Fibroblast of skin of right quadriceps (primary cell): ENCODE measurements at regions not wholly inside any gene's neighbourhood (a gene's known extent, or its start where the extent isn't known, plus 50 kb on each side); places are given as distances from the start of the nearest gene placed in this dataset.
"Not testable (repeated sequence)": the region's sequence is repeated elsewhere in the genome, so short reads cannot be mapped to it uniquely, and the experiment has no call there.

Source experiments
- DNase-seq: peaks from one replicate; pipeline ENCODE4 v3.0.0-alpha.2; 2013

DNA sequence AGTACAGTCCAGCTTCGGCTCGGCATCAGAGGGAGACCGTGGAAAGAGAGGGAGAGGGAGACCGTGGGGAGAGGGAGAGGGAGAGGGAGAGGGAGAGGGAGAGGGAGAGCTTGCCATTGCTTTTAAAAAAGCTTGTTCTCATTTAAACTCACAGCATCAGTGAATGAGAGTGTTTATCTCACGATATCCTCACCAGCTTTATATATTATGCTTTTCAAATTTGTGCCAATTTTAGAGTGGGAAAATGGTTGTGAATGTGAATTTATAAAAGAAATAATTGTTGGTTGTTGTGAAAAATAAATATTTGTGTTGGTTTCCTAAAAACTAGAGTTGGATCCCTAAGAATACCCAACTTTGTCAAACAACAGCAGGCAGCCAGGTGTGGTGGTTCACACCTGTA, 170.1 kb downstream of the NRN1 start:
- DNase-seq: not testable (repeated sequence)

DNA sequence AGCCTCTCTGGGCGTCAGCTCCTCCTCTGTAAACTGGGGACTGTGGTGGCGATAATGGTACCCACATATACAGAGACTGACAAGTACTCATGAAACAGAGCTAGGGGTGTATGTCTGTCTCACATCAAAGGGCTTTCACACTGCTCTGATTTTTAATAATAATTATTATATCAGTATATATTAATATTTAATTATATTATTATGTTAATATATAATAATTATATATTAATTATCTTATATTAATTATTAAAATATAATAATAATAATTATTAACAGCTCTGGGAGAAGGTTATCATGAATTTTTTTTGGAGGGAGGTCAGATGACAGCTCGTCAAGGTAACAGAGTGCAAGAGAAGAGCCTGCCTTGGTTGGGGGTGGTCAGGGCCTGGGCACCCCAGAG, 173.6 kb downstream of the NRN1 start:
- no peak for DNase-seq

DNA sequence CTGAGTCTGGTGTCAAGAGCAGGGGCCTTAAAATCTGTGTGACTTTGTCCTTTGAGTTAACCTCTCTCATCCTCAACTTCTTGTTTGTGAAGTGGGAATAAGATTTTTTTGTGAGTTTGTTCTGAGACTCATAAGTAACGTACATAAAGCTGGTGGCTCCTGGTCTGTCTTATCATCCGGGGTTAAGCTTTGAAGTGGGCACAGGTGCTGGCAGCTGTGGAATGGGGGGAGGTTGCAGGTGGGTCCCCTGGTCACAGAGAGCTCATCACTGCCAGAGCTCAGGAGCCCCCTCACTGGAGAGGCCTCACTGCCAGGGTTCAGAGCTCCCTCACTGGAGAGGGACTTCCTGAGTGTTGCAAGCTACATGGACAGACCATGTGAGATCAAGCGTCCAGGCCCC, 174.1 kb downstream of the NRN1 start:
- no peak for DNase-seq

DNA sequence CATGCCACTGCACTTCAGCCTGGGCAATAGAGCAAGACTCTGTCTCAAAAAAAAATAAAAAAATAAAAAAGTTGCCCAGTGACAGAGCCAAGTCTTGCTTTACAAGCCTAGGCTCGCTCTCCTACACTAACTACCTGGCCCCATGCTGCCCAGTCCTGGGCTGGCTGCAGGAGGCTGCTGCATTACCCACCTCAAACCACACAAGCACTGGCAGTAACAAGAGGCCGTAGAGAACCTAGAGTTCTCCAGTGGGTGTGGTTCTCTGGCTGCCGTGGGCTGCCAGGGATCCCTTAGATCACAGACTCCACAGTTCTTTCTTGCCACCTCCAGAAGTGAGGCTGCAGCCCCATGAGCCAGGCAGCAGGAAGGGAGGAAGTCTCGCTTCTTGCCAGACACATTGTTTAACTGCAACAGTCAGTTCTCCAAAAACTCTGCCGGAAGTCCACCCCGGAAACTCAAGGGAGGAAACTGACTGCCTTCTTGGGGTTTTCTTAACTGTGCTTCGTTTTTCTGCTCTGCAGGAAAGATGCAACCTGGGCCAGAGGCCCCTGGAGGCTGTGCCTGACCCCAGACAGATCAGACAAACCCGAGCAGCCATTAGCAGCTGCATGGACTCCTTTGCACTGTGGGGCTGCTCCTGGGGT, 175.4 kb downstream of the NRN1 start:
- not testable (repeated sequence) for DNase-seq

DNA sequence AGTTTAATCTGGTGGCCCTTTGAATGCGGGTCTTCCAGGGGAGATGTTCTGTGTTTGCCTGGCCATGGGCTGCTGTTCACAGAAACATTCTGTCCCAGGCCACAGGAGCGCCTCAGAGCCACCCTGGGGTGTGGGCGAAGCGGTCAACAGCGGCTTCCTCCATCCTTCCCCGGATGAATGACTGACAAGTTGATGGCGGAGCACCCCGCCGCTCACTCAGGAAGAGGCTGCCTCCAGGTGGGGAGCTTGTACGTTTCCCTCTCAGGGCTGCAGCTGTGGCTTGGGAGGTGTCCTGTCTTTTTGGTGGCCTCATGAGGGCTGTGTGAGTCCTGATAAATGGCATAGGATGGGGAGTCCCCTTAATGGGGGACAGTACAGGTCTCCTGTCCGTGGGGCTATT, 178.4 kb downstream of the NRN1 start:
- DNase-seq: no peak

DNA sequence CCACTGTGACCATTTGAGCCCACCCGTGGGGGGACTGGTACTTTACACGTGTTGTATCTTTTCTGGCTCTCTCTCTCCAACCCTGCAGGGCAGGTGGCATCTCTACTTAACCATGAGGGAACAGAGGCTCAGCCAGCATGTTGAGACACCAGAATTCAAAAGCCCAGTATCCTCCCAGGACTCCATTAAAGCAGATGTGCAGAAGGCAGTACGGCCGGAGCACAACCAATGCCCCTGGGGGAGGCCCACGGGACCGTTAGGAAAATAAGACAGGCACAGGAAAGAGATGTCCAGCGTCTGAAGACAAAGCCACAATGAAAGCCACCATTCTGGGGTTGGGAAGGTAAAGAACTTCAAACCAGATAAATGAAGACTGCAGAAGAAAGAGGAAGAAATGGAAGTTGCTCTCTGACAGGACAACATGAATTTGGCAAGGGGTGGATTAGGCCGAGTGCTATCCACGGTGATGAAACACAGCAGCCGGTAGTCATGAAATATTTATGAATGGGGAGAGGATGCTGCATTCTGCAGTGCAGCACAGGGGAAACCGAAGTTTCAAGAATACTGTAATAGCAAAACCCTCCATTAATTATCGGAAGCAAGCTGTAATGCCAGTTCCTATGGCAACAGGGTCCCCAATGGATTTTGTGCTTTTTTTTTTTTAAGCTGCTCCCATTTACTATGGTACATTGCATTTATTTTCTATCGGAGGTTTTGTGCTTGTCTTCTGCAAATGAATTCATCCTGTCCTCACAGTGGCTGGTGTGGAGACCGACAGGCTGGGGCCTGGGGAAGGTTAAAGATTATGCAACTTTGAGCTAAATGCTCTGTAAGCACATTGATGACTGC, 179.4 kb downstream of the NRN1 start:
- no peak for DNase-seq

DNA sequence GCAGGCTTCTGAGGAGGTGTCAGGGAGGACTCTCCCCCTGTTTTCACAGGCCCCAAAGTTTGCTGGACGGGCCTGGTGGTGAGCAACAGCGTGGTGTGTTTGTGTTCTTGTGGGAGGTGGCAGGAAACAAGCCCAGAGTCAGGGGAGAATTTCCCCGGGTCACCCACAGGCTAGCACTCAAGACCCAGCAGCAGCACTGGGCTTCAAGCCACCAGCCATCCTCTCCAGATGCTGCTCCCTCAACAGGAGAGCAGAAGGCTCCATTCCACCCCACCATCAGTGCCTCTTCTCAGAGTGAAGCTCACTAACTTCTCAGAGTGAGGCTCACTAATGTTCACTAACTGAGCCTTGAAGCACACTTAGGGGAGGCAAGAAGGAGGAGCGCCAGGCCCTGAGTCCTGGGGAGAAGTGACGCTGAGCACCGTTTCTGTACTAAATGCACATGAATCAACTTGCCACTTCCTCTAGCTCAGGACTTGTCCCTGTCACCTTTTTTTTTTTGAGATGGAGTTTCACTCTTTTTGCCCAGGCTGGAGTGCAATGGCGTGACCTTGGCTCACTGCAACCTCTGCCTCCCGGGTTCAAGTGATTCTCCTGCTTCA, 182.2 kb downstream of the NRN1 start:
- DNase-seq: not testable (repeated sequence)
